Activated naive CD4-positive, alpha-beta T cell treated with anti-CD3 and anti-CD28 coated beads for 36 hours (primary cell): ENCODE measurements at regions not wholly inside any gene's neighbourhood (a gene's known extent, or its start where the extent isn't known, plus 50 kb on each side); places are given as distances from the start of the nearest gene placed in this dataset.

Experiments used
- CTCF ChIA-PET: fragments of 350-600 bp; sonication (Branson Sonifier 250); formaldehyde crosslinking; loops from one replicate; lab custom pipeline; 2021; ENCODE audit warnings: antibody characterized with exemption; lab: Charles Lee
- DNase-seq: peaks from one replicate; pipeline ENCODE4 v3.0.0-alpha.2; 2020
- H3K27ac Mint-ChIP-seq: one replicate; pipeline ENCODE4 v1.8.0; 2021; ENCODE audit warnings: mild to moderate bottlenecking, mixed read lengths
- H3K27me3 Mint-ChIP-seq: one replicate; pipeline ENCODE4 v1.8.0; 2021; ENCODE audit warnings: low read depth, mixed read lengths
- H3K36me3 Mint-ChIP-seq: one replicate; pipeline ENCODE4 v1.8.0; 2021; ENCODE audit warnings: low read depth, mixed read lengths
- H3K4me1 Mint-ChIP-seq: one replicate; pipeline ENCODE4 v1.8.0; 2021; ENCODE audit warnings: low read depth, mixed read lengths
- H3K4me3 Mint-ChIP-seq: one replicate; pipeline ENCODE4 v1.8.0; 2021; ENCODE audit warnings: mild to moderate bottlenecking, moderate library complexity, mixed read lengths
- H3K9me3 Mint-ChIP-seq: one replicate; pipeline ENCODE4 v1.8.0; 2021; ENCODE audit warnings: mixed read lengths
- intact Hi-C: fragments of 100-400 bp; cut with micrococcal nuclease; formaldehyde crosslinking; loops from one replicate; pipeline ENCODE4 v1.15.1; 2023

DNA sequence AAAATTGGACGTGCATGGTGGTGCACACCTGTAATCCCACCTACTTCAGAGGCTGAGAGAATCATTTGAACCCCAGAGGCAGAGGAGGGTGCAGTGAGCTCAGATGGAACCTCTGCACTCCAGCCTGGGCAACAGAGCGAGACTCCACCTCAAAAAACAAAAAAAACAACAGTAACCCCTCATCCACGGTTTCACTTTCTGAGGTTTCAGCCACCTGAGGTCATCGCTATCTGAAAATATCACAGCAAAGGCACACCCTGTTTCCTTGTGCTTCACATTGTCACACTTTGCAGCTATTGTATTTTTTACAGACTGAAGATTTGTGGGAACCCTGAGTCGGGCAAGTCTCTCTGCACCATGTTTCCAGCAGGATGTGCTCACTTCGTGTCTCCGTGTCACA is 54.1 kb upstream of the FOXQ1 start:
- intact Hi-C loops: no loop called here
- CTCF ChIA-PET: no interaction called here
- Mint-ChIP-seq H3K4me1 (no peaks in the 10 kb centered on the region), H3K4me3 (no peak overlapping the region), H3K36me3 (no peaks in the 10 kb centered on the region), H3K27me3 (peaks cover 12% of the 10 kb centered on the region), H3K9me3 (no peaks in the 10 kb centered on the region), H3K27ac (no peak overlapping the region)
- DNase-seq: no peak

DNA sequence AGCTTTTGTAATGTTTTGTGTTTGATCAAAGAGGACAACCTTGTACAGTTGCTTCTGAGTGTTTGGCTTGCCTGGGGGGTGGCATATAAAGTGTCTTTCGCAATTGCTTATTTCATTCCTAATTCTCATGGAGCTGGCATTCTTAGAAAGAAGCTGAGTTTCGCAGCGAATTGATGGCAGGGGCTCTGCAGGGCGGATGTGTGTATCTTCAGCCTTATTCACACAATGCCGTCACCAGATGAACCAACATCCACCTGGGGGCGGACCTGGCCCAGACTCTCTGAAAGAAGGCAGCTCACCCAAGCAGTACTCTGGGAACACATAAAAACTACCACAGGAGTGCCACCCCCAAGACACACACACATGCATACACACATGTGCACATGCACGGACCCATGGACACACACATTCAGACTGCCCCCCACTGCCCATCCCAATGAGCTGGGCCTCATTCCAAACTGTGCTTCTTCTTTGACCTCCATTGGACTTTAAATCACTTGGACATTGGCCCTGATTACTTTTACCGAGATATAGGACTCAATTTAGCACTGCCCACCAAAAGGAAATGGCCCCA is 55.4 kb upstream of the FOXQ1 start:
- H3K27ac Mint-ChIP-seq: no peak overlapping the region
- no peaks in the 10 kb centered on the region for H3K36me3 Mint-ChIP-seq
- H3K4me3 Mint-ChIP-seq: no peak overlapping the region
- no peaks in the 10 kb centered on the region for H3K9me3 Mint-ChIP-seq
- no peak for DNase-seq
- H3K4me1 Mint-ChIP-seq: no peaks in the 10 kb centered on the region
- peaks cover 15% of the 10 kb centered on the region for H3K27me3 Mint-ChIP-seq
- intact Hi-C loops: no loop called here
- CTCF ChIA-PET: no interaction called here

DNA sequence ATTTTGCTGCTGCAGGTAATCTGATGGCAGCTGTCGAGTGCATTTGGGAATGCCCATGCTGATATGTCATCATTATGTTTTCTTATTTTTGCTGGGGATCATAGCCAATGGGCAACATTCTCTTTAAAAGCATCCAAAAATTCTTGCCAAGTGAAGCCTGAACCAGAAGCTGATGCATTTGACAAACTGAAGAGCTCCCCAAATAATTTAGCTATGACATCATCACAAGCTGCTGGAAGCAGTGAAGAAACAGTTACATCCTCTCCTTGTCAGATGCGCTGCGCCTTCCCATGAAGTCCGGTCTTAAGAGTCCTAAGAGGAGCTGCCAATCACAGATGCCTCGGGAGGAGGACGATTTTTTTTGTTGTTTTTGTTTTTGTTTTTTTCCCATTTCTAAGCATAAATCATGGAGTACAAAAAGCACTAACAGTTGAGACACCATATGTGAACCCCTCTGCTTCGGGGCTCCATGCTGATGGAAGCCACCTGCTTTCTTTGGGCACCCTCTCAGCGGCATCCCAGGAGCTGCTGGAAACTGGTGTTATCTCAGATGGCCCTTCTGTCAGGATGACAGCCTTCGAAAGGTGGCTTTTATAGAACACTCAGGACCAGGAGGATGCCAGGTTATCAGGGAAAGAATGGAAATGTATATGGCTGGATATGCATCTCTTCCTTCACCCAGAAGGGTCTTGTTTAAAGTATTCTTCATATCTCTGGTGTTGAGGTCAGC is 56.1 kb upstream of the FOXQ1 start:
- no peaks in the 10 kb centered on the region for H3K36me3 Mint-ChIP-seq
- CTCF ChIA-PET: no interaction called here
- H3K4me1 Mint-ChIP-seq: no peaks in the 10 kb centered on the region
- H3K9me3 Mint-ChIP-seq: no peaks in the 10 kb centered on the region
- H3K27ac Mint-ChIP-seq: no peak overlapping the region
- DNase-seq: no peak
- H3K4me3 Mint-ChIP-seq: no peak overlapping the region
- intact Hi-C loops: no loop called here
- peaks cover 15% of the 10 kb centered on the region for H3K27me3 Mint-ChIP-seq

DNA sequence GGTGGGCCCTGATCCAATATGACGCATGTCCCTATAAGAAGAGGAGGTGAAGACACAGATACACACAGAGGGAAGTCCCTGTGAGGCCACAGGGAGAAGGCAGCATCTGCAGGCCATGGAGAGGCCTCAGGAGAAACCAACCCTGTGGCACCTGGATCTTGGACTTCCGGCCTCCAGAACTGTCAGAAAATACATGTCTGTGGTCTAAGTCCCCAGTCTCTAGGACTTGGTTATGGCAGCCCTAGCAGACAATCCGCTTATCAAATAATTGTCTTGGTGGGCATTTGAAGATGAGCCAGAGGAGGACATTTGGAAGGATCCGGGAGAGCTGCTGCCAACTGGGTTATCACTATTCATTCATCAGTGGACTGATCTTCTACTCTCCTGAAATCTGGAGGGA is 57.6 kb upstream of the FOXQ1 start:
- DNase-seq: no peak
- Mint-ChIP-seq H3K4me1 (no peaks in the 10 kb centered on the region), H3K36me3 (no peaks in the 10 kb centered on the region), H3K27ac (no peak overlapping the region), H3K27me3 (peaks cover 12% of the 10 kb centered on the region), H3K4me3 (no peak overlapping the region), H3K9me3 (no peaks in the 10 kb centered on the region)
- intact Hi-C loops: no loop called here
- CTCF ChIA-PET: no interaction called here

DNA sequence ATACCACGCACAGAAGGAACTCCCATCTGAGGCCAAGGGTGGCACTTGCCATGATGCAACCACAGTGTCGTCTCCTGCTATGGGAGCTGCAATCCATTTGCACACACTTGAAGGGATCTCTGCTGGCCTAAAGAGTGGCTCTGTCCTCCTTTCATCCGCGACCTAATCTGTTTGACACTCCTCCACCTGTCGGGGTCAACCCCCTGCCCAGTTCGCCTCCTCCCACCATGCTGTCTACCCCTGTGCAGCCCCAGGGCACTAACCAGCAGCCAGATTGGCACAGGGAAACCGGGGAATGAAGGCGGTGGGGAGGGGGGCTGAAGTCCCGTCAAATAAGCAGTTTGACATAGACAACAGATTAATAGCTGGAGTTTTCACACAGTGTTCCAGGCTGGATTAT is 58.1 kb upstream of the FOXQ1 start:
- H3K4me3 Mint-ChIP-seq: no peak overlapping the region
- no peaks in the 10 kb centered on the region for H3K36me3 Mint-ChIP-seq
- intact Hi-C loops: no loop called here
- H3K27ac Mint-ChIP-seq: no peak overlapping the region
- H3K9me3 Mint-ChIP-seq: no peaks in the 10 kb centered on the region
- no peaks in the 10 kb centered on the region for H3K4me1 Mint-ChIP-seq
- no peak for DNase-seq
- CTCF ChIA-PET: no interaction called here
- peaks cover 12% of the 10 kb centered on the region for H3K27me3 Mint-ChIP-seq

DNA sequence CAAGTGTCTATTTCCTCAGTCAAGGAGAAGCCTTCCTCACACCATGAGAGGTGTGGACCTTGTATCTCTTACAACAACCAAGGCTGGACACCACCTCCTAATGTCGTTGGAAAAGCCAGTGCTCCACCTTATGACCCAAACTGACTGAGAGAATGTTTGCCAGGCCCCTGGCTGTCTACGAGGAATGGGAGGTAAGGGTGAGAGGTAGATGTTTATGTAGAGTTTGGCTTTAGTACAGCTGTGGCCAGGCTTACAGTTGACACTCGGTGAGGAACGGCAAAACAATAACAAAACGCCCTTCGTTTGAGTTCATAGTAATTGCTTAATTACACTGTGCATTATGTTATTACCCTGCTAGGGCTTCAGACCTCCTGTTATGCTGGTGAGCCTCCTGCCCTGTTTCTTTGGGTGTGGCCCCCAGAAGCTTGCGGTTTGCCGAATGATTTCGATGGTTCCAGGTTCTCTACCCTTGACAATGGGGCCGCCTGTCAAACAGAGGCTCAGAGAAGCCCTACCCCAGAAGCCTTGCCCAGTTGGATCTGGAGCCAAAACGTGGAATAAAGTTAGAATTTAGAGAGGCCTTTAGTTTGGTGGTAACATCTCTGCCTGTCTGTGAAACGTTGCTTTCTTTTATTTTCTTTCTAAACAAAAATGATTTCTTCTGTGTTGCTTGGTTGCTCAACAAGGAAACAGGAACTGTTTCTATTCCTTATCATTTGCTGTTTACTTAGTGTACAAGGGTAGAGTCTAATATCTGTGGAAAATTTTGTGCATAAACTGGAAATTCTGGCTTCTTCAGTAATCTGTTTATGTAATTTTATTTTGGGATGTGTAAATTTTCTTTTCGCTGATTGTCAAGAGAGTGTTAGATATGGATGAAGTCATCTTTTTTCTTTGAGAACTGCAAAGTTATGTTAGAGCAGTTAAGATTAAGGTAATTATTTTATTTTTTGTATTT is 60.4 kb upstream of the FOXQ1 start:
- CTCF ChIA-PET: no interaction called here
- intact Hi-C loops: no loop called here
- DNase-seq: no peak
- Mint-ChIP-seq H3K36me3 (no peaks in the 10 kb centered on the region), H3K27ac (no peak overlapping the region), H3K27me3 (peaks cover 8% of the 10 kb centered on the region), H3K9me3 (no peaks in the 10 kb centered on the region), H3K4me1 (no peaks in the 10 kb centered on the region), H3K4me3 (no peak overlapping the region)

DNA sequence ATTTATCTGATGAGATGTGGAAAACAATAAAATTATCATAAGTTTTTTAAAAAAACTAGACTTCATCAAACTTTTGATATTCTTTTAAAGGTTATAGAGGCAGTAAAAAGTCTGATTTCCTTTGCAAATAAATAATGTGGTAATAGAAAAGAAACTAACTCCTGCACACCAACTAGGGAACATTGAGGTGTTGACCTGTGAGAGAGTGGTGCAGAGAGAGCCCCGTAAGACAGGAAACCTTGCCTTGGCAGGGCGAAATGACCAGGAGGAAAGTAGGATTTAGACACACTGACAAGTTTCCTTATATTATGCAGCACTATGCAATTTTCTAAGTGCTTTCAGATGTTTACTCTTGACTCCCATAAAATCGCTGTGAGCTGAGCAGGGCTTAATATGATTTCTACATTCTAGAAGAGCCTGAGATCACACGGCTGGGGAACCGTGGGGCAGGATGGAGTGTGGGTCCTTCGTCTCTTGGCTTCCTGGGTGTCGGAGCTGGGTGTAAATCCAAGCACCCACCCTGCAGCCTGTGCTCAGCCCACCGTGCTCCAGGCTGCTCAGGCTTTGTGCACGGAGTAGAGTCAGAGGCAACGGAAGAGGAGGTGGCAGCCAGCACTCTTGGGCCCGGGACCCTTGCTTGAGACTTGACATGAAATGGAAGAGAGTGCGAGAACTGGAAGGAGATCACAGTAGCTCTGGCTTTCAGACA is 61.3 kb upstream of the FOXQ1 start:
- H3K4me1 Mint-ChIP-seq: no peaks in the 10 kb centered on the region
- H3K9me3 Mint-ChIP-seq: no peaks in the 10 kb centered on the region
- H3K27me3 Mint-ChIP-seq: peaks cover 4% of the 10 kb centered on the region
- no peak overlapping the region for H3K27ac Mint-ChIP-seq
- H3K4me3 Mint-ChIP-seq: no peak overlapping the region
- no peak for DNase-seq
- CTCF ChIA-PET: no interaction called here
- H3K36me3 Mint-ChIP-seq: no peaks in the 10 kb centered on the region
- intact Hi-C loops: no loop called here

DNA sequence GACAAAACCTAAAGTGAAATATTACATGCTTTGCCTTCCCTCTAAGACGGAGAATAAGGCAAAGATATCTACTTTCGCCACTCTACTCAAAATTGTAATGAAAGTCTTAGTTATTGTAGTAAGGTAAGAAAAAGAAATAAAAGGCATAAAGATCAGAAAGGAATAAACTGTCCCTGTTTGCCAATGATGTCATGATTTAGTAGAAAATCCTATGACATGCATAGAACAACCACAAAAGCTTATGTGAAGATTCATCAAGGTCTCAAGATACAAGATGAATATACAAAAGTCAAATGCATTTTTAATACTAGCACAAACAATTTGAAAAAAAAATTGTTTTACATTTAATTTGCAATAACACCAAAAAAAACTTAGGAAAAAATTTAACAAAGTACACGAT is 64.0 kb upstream of the FOXQ1 start:
- Mint-ChIP-seq H3K36me3 (no peaks in the 10 kb centered on the region), H3K9me3 (no peaks in the 10 kb centered on the region), H3K27ac (no peak overlapping the region), H3K4me1 (no peaks in the 10 kb centered on the region), H3K4me3 (no peak overlapping the region), H3K27me3 (peaks cover 4% of the 10 kb centered on the region)
- CTCF ChIA-PET: no interaction called here
- no peak for DNase-seq
- intact Hi-C loops: no loop called here

DNA sequence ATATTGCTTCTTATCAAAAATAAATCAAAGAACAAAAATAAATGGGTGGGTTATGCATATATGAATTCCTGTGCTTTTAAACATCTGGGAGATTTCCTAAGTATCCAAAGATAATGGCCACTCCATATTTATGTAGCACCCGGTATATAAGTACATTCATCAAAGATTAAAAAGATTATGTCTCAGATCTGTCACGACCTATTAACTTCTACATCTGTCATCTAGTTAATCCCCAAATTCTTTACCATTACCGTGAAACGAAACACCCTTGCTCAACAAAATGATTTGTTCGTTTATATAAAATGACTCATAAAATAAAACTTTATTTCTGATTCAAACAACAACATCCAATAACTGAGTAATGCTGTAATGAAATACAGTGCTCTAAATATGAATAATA is 64.8 kb upstream of the FOXQ1 start:
- H3K27ac Mint-ChIP-seq: no peak overlapping the region
- H3K36me3 Mint-ChIP-seq: no peaks in the 10 kb centered on the region
- CTCF ChIA-PET: no interaction called here
- intact Hi-C loops: no loop called here
- no peak overlapping the region for H3K4me3 Mint-ChIP-seq
- peaks cover 4% of the 10 kb centered on the region for H3K27me3 Mint-ChIP-seq
- H3K4me1 Mint-ChIP-seq: no peaks in the 10 kb centered on the region
- no peaks in the 10 kb centered on the region for H3K9me3 Mint-ChIP-seq
- no peak for DNase-seq

DNA sequence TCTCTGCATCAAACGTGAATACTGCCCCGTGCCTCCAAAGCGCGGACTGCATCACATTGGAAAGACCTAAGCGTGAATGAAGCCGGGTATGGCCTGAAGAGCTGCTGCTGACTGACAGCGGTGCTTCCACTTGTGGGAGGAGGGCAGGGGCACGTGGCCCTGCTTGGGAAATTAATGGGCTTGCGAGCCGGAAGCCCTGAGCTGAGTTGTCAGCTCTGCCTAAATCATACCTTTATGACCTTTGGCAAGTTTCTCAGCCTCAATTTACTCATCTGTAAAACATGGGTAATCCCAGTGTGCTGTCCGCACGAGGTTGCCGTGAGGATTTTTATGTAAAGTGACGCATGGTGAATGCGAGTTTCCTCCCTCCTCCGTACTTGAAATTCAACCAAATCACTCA is 67.0 kb upstream of the FOXQ1 start:
- CTCF ChIA-PET: no interaction called here
- Mint-ChIP-seq H3K4me1 (no peaks in the 10 kb centered on the region), H3K27me3 (peaks cover 2% of the 10 kb centered on the region), H3K27ac (no peak overlapping the region), H3K36me3 (no peaks in the 10 kb centered on the region), H3K9me3 (no peaks in the 10 kb centered on the region), H3K4me3 (no peak overlapping the region)
- DNase-seq: no peak
- intact Hi-C loops: no loop called here

DNA sequence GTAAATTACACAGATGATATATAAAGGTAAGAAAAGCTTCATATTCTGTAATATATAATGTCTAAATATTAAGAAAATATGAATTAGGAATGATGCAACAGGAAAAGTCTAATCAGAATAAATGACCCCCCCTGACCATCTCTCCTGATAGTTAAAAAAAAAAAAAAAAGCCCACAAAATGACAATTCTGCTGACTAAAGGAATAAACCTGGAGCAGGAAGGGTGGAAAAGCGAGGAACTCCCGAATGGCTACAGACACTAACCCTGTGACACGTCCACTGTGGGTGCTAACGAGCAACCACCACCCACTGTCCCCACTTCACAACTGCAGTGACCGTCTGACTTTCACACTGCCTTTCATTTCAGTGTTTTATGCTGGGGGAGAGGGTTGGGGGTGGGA is 67.6 kb upstream of the FOXQ1 start:
- no peaks in the 10 kb centered on the region for H3K4me1 Mint-ChIP-seq
- H3K36me3 Mint-ChIP-seq: no peaks in the 10 kb centered on the region
- H3K9me3 Mint-ChIP-seq: no peaks in the 10 kb centered on the region
- no peak overlapping the region for H3K4me3 Mint-ChIP-seq
- peaks cover 2% of the 10 kb centered on the region for H3K27me3 Mint-ChIP-seq
- DNase-seq: no peak
- H3K27ac Mint-ChIP-seq: no peak overlapping the region
- intact Hi-C loops: no loop called here
- CTCF ChIA-PET: no interaction called here

DNA sequence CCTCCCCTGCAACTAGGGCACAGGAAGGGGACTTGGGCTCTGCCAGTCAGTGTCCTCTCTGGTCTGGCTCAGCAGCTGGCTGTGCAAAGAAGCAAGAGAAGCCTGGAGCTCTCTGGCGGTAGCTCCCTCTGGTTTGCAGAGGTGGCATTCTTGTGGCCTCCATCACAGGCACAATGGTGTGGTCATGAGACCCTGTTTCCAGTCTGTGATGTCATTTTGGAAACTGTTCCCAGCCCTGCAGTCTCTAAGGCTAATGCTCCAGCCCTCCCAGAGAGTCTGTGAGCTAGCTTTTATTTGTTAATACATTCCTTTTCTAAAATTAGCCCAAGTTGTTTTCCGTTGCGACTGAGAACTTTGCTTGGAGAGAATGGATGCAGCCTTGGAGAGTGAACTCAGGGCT is 69.5 kb upstream of the FOXQ1 start:
- no peaks in the 10 kb centered on the region for H3K36me3 Mint-ChIP-seq
- no peak overlapping the region for H3K27ac Mint-ChIP-seq
- H3K27me3 Mint-ChIP-seq: peaks cover 5% of the 10 kb centered on the region
- intact Hi-C loops: no loop called here
- no peaks in the 10 kb centered on the region for H3K9me3 Mint-ChIP-seq
- H3K4me3 Mint-ChIP-seq: no peak overlapping the region
- CTCF ChIA-PET: no interaction called here
- H3K4me1 Mint-ChIP-seq: no peaks in the 10 kb centered on the region
- no peak for DNase-seq
